GM12892 (cell line): ENCODE measurements at regions not wholly inside any gene's neighbourhood (a gene's known extent, or its start where the extent isn't known, plus 50 kb on each side); places are given as distances from the start of the nearest gene placed in this dataset.

ENCODE experiments used
- POLR2A ChIP-seq: IDR thresholded peaks from 2 replicates; pipeline ENCODE4 v1.6.1; 2011; ENCODE audit warnings: low read depth, low read length, control low read depth
- POLR2AphosphoS5 ChIP-seq: IDR thresholded peaks from 2 replicates; pipeline ENCODE4 v1.6.1; 2011; ENCODE audit warnings: low read depth, low read length, control low read depth

GRCh38 chr1:34316773-34317172 is 140.1 kb downstream of the C1orf94 start:
- TF ChIP-seq POLR2A, result no peak
- TF ChIP-seq POLR2AphosphoS5, result no peak
